Loucy (cell line): ENCODE measurements at regions not wholly inside any gene's neighbourhood (a gene's known extent, or its start where the extent isn't known, plus 50 kb on each side); places are given as distances from the start of the nearest gene placed in this dataset.

Source experiments
- H2AFZ ChIP-seq: fragments of 200-600 bp; sonication (generic); 2 replicates; pipeline ENCODE4 v1.6.0; 2016; ENCODE audit warnings: antibody characterized with exemption, mild to moderate bottlenecking, low read length, moderate library complexity
- H3F3A ChIP-seq: fragments of 200-600 bp; 2 replicates; pipeline ENCODE4 v1.6.0; 2016; ENCODE audit warnings: antibody characterized with exemption, low read depth, mild to moderate bottlenecking
- H3K27me3 ChIP-seq: fragments of 200-600 bp; sonication (generic); 2 replicates; pipeline ENCODE4 v1.6.1; 2014; ENCODE audit warnings: low read length, mild to moderate bottlenecking; ENCODE audit not compliant: insufficient read depth, poor library complexity, severe bottlenecking
- H3K36me3 ChIP-seq: fragments of 200-600 bp; sonication (generic); 2 replicates; pipeline ENCODE4 v1.6.1; 2016; ENCODE audit warnings: low read length; ENCODE audit not compliant: insufficient read depth
- H3K4me1 ChIP-seq: fragments of 200-600 bp; sonication (generic); 2 replicates; pipeline ENCODE4 v1.5.1; 2014; ENCODE audit warnings: low read length, mild to moderate bottlenecking; ENCODE audit not compliant: insufficient read depth, poor library complexity, severe bottlenecking
- H3K4me2 ChIP-seq: fragments of 200-600 bp; sonication (generic); 2 replicates; pipeline ENCODE4 v1.6.0; 2014; ENCODE audit warnings: antibody characterized with exemption, low read length, low read depth, mild to moderate bottlenecking; ENCODE audit not compliant: poor library complexity, severe bottlenecking
- H3K4me3 ChIP-seq: fragments of 200-600 bp; sonication (generic); 2 replicates; pipeline ENCODE4 v1.5.1; 2014; ENCODE audit warnings: low read length, mild to moderate bottlenecking, mixed read lengths; ENCODE audit not compliant: poor library complexity, severe bottlenecking
- H3K79me2 ChIP-seq: fragments of 200-600 bp; sonication (generic); 2 replicates; pipeline ENCODE4 v1.6.1; 2014; ENCODE audit warnings: low read length; ENCODE audit not compliant: insufficient read depth
- H3K9ac ChIP-seq: fragments of 200-600 bp; sonication (generic); 2 replicates; pipeline ENCODE4 v1.6.0; 2014; ENCODE audit warnings: mild to moderate bottlenecking, low read depth, low read length, moderate library complexity; ENCODE audit not compliant: poor library complexity, severe bottlenecking
- H3K9me2 ChIP-seq: fragments of 200-600 bp; sonication (generic); replicated peaks from 2 replicates; pipeline ENCODE4 v1.6.1; 2016; ENCODE audit warnings: low read depth, low read length, mixed read lengths
- H3K9me3 ChIP-seq: fragments of 200-600 bp; sonication (generic); 2 replicates; pipeline ENCODE4 v1.6.1; 2014; ENCODE audit warnings: mild to moderate bottlenecking, antibody characterized with exemption, low read length, low read depth; ENCODE audit not compliant: insufficient read depth
- H4K20me1 ChIP-seq: fragments of 200-600 bp; sonication (generic); 2 replicates; pipeline ENCODE4 v1.6.0; 2014; ENCODE audit warnings: antibody characterized with exemption, low read length, mild to moderate bottlenecking; ENCODE audit not compliant: insufficient read depth, poor library complexity, severe bottlenecking
- EZH2phosphoT487 ChIP-seq: fragments of 200-600 bp; IDR thresholded peaks from 2 replicates; pipeline ENCODE4 v1.6.1; 2018; ENCODE audit warnings: antibody characterized with exemption, mild to moderate bottlenecking, moderate library complexity, borderline replicate concordance
- TF ChIP-seq, protein P1 (sequence below): fragments of 200-600 bp; sonication (generic); conservative IDR thresholded peaks from 2 replicates; pipeline ENCODE4 v1.5.1; 2014; ENCODE audit warnings: mild to moderate bottlenecking, antibody characterized with exemption, low read length

DNA sequence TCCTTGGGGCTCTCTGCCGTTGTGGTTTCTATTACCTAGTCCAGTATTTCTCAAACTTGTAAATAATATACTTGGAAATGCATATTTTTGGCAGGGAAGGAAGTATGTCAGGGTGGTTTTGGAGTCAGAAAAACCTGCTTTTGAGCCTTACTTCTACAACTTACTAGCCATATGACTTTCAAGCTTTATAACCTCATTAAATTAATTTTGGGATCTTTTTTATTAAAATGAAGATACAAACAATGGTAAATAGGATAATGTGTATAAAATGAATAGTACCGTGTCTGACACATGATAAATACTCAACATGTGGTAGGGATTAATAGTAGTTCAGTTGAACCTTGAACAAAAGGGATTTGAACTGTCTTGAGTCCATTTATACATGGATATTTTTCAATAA, 406.3 kb downstream of the ATP23 start:
- Histone ChIP-seq H4K20me1 (no peaks in the 10 kb centered on the region), H3K79me2 (no peaks in the 10 kb centered on the region), H3K9ac (no peak overlapping the region), H3K4me3 (no peak overlapping the region), H2AFZ (no peak overlapping the region), H3K9me3 (no peaks in the 10 kb centered on the region), H3K4me2 (no peak overlapping the region), H3K27me3 (no peaks in the 10 kb centered on the region), H3K9me2 (no peaks in the 10 kb centered on the region), H3K4me1 (no peaks in the 10 kb centered on the region), H3F3A (no peaks in the 10 kb centered on the region), H3K36me3 (no peaks in the 10 kb centered on the region)
- TF ChIP-seq, protein P1, sequence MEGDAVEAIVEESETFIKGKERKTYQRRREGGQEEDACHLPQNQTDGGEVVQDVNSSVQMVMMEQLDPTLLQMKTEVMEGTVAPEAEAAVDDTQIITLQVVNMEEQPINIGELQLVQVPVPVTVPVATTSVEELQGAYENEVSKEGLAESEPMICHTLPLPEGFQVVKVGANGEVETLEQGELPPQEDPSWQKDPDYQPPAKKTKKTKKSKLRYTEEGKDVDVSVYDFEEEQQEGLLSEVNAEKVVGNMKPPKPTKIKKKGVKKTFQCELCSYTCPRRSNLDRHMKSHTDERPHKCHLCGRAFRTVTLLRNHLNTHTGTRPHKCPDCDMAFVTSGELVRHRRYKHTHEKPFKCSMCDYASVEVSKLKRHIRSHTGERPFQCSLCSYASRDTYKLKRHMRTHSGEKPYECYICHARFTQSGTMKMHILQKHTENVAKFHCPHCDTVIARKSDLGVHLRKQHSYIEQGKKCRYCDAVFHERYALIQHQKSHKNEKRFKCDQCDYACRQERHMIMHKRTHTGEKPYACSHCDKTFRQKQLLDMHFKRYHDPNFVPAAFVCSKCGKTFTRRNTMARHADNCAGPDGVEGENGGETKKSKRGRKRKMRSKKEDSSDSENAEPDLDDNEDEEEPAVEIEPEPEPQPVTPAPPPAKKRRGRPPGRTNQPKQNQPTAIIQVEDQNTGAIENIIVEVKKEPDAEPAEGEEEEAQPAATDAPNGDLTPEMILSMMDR: no peak
- TF ChIP-seq EZH2phosphoT487: no peak

DNA sequence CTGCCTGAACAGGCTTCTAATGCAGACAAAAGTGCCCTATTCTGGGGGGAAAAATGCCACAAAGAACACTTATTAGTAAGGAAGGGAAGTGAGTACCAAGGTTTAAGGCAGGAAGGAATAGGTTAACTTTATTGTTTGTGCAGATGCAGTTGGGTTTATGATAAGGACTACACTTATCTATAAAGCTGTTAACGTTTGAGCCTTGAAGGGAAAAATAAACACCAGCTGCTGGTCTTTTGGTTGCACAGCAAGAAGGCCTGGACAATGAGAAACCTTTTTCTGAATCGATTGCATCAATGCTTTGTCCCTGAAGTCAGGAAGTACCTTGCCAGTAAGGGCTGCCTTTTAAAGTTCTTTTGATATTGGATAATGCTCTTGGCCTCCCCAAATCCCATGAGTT, 407.8 kb downstream of the ATP23 start:
- H3F3A ChIP-seq: no peaks in the 10 kb centered on the region
- no peaks in the 10 kb centered on the region for H3K27me3 ChIP-seq
- H3K4me3 ChIP-seq: no peak overlapping the region
- H3K79me2 ChIP-seq: no peaks in the 10 kb centered on the region
- no peak overlapping the region for H3K9ac ChIP-seq
- no peaks in the 10 kb centered on the region for H4K20me1 ChIP-seq
- no peak overlapping the region for H2AFZ ChIP-seq
- no peaks in the 10 kb centered on the region for H3K36me3 ChIP-seq
- TF ChIP-seq EZH2phosphoT487: no peak
- TF ChIP-seq, protein P1: no peak
- H3K9me3 ChIP-seq: no peaks in the 10 kb centered on the region
- H3K4me2 ChIP-seq: no peak overlapping the region
- no peaks in the 10 kb centered on the region for H3K9me2 ChIP-seq
- no peaks in the 10 kb centered on the region for H3K4me1 ChIP-seq

DNA sequence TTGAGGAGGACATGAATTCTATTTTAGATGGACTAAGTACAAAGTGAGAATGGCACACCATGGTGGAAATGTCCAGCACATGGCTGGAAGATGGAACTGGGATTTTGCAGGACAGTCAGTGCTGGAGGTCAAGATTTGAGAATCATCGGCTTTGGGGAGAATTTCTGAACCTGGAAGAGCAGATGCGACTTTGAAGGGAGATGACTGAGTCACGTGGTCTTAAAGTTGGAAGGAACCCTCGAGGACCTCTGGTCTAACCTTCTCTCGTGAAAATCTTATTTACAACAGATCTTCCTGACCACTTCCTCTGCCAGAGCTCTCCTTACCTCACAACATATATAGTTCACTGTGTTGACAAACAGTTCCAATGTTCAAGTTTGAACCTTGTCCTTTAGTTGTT, 415.4 kb downstream of the ATP23 start:
- Histone ChIP-seq H3K79me2 (no peaks in the 10 kb centered on the region), H3F3A (no peaks in the 10 kb centered on the region), H3K4me3 (no peak overlapping the region), H3K9me2 (no peaks in the 10 kb centered on the region), H2AFZ (no peak overlapping the region), H3K27me3 (no peaks in the 10 kb centered on the region), H3K36me3 (no peaks in the 10 kb centered on the region), H4K20me1 (no peaks in the 10 kb centered on the region), H3K4me2 (no peak overlapping the region), H3K9ac (no peak overlapping the region), H3K4me1 (peaks cover 2% of the 10 kb centered on the region), H3K9me3 (no peaks in the 10 kb centered on the region)
- TF ChIP-seq, protein P1: no peak
